Left renal cortex interstitium (tissue), 4 donors: ENCODE measurements at regions not wholly inside any gene's neighbourhood (a gene's known extent, or its start where the extent isn't known, plus 50 kb on each side); places are given as distances from the start of the nearest gene placed in this dataset.
"Not testable (repeated sequence)": the region's sequence is repeated elsewhere in the genome, so short reads cannot be mapped to it uniquely, and the experiment has no call there.

Experiments
- DNase-seq, 4 donors: peaks; one replicate each; pipeline ENCODE4 v3.0.0-alpha.2; 2013; ENCODE audit warnings: low read depth in 4 of 4, low spot score in 2 of 4, missing footprints in 1 of 4

- no peak for DNase-seq
These were observed 82.2 kb upstream of the SEC11C start for GRCh38 chr18:59057493-59057795.

GRCh38 chr18:59057969-59058368, 81.7 kb upstream of the SEC11C start:
- DNase-seq = no peak

- no peak for DNase-seq
These were observed 80.5 kb upstream of the SEC11C start for GRCh38 chr18:59059140-59059539.

- DNase-seq = no peak
These were observed 79.1 kb upstream of the SEC11C start for GRCh38 chr18:59060551-59060950.

GRCh38 chr18:59061914-59062642, 77.6 kb upstream of the SEC11C start:
- no peak for DNase-seq

GRCh38 chr18:59062643-59063006, 77.1 kb upstream of the SEC11C start:
- no peak for DNase-seq

GRCh38 chr18:59063300-59063906, 76.3 kb upstream of the SEC11C start:
- no peak for DNase-seq

- no peak for DNase-seq
These were observed 75.8 kb upstream of the SEC11C start for GRCh38 chr18:59063912-59064311.

GRCh38 chr18:59065684-59066083, 74.0 kb upstream of the SEC11C start:
- DNase-seq = no peak

- no peak for DNase-seq
These were observed 71.8 kb upstream of the SEC11C start for GRCh38 chr18:59067873-59068272.

GRCh38 chr18:59068276-59069071, 71.2 kb upstream of the SEC11C start:
- no peak for DNase-seq

- peak; percentile 57 to 85 (median 68) for DNase-seq
These were observed 69.3 kb upstream of the SEC11C start for GRCh38 chr18:59070181-59070912.

- no peak for DNase-seq
These were observed 66.8 kb upstream of the SEC11C start for GRCh38 chr18:59072727-59073421.

- DNase-seq = no peak
These were observed 63.8 kb upstream of the SEC11C start for GRCh38 chr18:59075923-59076322.

- DNase-seq = no peak
These were observed 60.4 kb upstream of the SEC11C start for GRCh38 chr18:59079264-59079663.

- DNase-seq = not testable (repeated sequence)
These were observed 59.8 kb upstream of the SEC11C start for GRCh38 chr18:59079687-59080501.

- DNase-seq = no peak
These were observed 56.4 kb upstream of the SEC11C start for GRCh38 chr18:59083136-59083818.

- DNase-seq = no peak
These were observed 54.4 kb upstream of the SEC11C start for GRCh38 chr18:59085126-59085794.

- DNase-seq = no peak
These were observed 53.9 kb upstream of the SEC11C start for GRCh38 chr18:59085797-59086196.
